ENCODE measurements at regions not wholly inside any gene's neighbourhood (a gene's known extent, or its start where the extent isn't known, plus 50 kb on each side); places are given as distances from the start of the nearest gene placed in this dataset.

DNA sequence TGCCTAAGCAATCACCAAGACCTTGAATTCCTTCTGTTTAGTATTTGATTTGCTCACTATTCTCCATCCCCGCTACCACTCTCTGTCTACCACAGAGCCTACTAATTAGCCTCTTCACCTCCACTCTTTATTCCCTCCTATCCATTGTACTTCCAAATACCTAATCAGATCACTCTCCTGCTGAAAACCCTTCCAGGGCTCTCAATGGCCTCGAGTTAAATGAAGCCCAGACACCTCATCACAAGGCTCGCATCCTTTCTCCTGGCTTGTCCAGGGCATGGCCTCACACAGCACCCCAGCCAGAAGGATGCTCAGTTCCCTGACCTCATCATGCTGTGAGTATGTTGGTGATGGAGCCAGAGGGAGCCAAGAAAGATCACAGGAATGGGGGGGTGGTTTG, 71.4 kb upstream of the PRMT8 start:
- Histone ChIP-seq H3K27ac (ENCODE audit: low read depth in 1 of 2, low read length in 2 of 2) (no peak overlapping the region), H3K4me3 (ENCODE audit: low read depth in 1 of 3, low read length in 3 of 3) (no peak overlapping the region), H3K36me3 (ENCODE audit: control insufficient read depth in 4 of 4, insufficient read depth in 3 of 4, low read depth in 1 of 4, low read length in 3 of 4) (no peaks in the 10 kb centered on the region), H3K4me1 (ENCODE audit: control insufficient read depth in 4 of 4, insufficient read depth in 4 of 4, low read length in 3 of 4) (no peaks in the 10 kb centered on the region), H3K27me3 (ENCODE audit: control insufficient read depth in 4 of 4, insufficient read depth in 4 of 4, low read length in 3 of 4) (peaks cover 0 to 7% (median 3%) of the 10 kb centered on the region in 4 donors), H3K9me3 (ENCODE audit: control insufficient read depth in 4 of 4, low read length in 3 of 4) (no peaks in the 10 kb centered on the region), H3K9ac (ENCODE audit: low read depth in 1 of 2, low read length in 2 of 2) (no peak overlapping the region)
- WGBS, result 58% methylated on average over 3 of the region's 3 CpGs
- TF ChIP-seq FOXA1 (IDR thresholded peaks at IDR 0.05) (no peak), FOXA2 (IDR thresholded peaks at IDR 0.05) (no peak), YY1 (IDR thresholded peaks at IDR 0.05) (no peak), TAF1 (conservative IDR thresholded peaks at IDR 0.05) (no peak), GABPA (IDR thresholded peaks at IDR 0.05 in 1 of 2, conservative IDR thresholded peaks at IDR 0.05 in 1 of 2) (no peak), SP1 (IDR thresholded peaks at IDR 0.05) (no peak), RXRA (IDR thresholded peaks at IDR 0.05) (no peak), REST (IDR thresholded peaks at IDR 0.05) (no peak), RAD21 (IDR thresholded peaks at IDR 0.05) (no peak), HNF4G (IDR thresholded peaks at IDR 0.05) (no peak)
- TF ChIP-seq, protein P1, sequence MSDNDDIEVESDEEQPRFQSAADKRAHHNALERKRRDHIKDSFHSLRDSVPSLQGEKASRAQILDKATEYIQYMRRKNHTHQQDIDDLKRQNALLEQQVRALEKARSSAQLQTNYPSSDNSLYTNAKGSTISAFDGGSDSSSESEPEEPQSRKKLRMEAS (IDR thresholded peaks at IDR 0.05), result no peak
- TF ChIP-seq, protein P2, sequence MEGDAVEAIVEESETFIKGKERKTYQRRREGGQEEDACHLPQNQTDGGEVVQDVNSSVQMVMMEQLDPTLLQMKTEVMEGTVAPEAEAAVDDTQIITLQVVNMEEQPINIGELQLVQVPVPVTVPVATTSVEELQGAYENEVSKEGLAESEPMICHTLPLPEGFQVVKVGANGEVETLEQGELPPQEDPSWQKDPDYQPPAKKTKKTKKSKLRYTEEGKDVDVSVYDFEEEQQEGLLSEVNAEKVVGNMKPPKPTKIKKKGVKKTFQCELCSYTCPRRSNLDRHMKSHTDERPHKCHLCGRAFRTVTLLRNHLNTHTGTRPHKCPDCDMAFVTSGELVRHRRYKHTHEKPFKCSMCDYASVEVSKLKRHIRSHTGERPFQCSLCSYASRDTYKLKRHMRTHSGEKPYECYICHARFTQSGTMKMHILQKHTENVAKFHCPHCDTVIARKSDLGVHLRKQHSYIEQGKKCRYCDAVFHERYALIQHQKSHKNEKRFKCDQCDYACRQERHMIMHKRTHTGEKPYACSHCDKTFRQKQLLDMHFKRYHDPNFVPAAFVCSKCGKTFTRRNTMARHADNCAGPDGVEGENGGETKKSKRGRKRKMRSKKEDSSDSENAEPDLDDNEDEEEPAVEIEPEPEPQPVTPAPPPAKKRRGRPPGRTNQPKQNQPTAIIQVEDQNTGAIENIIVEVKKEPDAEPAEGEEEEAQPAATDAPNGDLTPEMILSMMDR (IDR thresholded peaks at IDR 0.05; ENCODE audit: low read depth, low read length, missing input control), result no peak
- TF ChIP-seq, protein P3, sequence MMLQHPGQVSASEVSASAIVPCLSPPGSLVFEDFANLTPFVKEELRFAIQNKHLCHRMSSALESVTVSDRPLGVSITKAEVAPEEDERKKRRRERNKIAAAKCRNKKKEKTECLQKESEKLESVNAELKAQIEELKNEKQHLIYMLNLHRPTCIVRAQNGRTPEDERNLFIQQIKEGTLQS (IDR thresholded peaks at IDR 0.05), result no peak
- DNase-seq (ENCODE audit: low spot score), result no peak

DNA sequence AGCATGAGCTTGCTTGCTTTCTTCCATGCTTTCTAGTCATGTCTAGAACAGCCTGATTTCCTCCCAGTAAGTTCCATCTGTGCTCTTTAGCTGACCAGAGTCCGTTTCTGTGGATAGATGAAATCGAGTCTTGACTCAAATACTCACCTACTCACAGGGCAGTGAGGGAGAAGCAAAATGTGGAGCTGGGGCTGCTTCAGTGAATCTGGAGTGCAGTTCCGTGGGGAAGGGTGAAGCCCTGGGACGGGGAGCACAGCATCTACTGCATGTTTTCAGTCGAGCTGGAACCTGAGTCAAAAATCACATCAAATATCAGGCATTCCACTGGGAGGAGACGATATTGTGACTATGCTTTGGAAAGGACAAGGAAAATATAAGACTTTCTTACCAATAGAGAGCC, 70.3 kb upstream of the PRMT8 start:
- H3K4me3 ChIP-seq (ENCODE audit: low read depth in 1 of 3, low read length in 3 of 3), result no peak overlapping the region
- H3K9me3 ChIP-seq (ENCODE audit: control insufficient read depth in 4 of 4, low read length in 3 of 4), result no peaks in the 10 kb centered on the region
- WGBS, result 57% methylated on average over 6 of the region's 6 CpGs
- no peaks in the 10 kb centered on the region for H3K4me1 ChIP-seq (ENCODE audit: control insufficient read depth in 4 of 4, insufficient read depth in 4 of 4, low read length in 3 of 4)
- H3K36me3 ChIP-seq (ENCODE audit: control insufficient read depth in 4 of 4, insufficient read depth in 3 of 4, low read depth in 1 of 4, low read length in 3 of 4), result no peaks in the 10 kb centered on the region
- H3K9ac ChIP-seq (ENCODE audit: low read depth in 1 of 2, low read length in 2 of 2), result no peak overlapping the region
- TF ChIP-seq GABPA (IDR thresholded peaks at IDR 0.05 in 1 of 2, conservative IDR thresholded peaks at IDR 0.05 in 1 of 2), result no peak
- TF ChIP-seq, protein P4, sequence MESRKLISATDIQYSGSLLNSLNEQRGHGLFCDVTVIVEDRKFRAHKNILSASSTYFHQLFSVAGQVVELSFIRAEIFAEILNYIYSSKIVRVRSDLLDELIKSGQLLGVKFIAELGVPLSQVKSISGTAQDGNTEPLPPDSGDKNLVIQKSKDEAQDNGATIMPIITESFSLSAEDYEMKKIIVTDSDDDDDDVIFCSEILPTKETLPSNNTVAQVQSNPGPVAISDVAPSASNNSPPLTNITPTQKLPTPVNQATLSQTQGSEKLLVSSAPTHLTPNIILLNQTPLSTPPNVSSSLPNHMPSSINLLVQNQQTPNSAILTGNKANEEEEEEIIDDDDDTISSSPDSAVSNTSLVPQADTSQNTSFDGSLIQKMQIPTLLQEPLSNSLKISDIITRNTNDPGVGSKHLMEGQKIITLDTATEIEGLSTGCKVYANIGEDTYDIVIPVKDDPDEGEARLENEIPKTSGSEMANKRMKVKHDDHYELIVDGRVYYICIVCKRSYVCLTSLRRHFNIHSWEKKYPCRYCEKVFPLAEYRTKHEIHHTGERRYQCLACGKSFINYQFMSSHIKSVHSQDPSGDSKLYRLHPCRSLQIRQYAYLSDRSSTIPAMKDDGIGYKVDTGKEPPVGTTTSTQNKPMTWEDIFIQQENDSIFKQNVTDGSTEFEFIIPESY (IDR thresholded peaks at IDR 0.05), result no peak
- H3K27me3 ChIP-seq (ENCODE audit: control insufficient read depth in 4 of 4, insufficient read depth in 4 of 4, low read length in 3 of 4), result peaks cover 0 to 7% (median 3%) of the 10 kb centered on the region in 4 donors
- H3K27ac ChIP-seq (ENCODE audit: low read depth in 1 of 2, low read length in 2 of 2), result no peak overlapping the region
- DNase-seq (ENCODE audit: low spot score), result no peak
